Activated CD4-positive, alpha-beta T cell treated with anti-CD3 and anti-CD28 coated beads, Interleukin-2, amount 50 U/mL, for 48 hours (primary cell): ENCODE measurements at regions not wholly inside any gene's neighbourhood (a gene's known extent, or its start where the extent isn't known, plus 50 kb on each side); places are given as distances from the start of the nearest gene placed in this dataset.

Experiments used
- DNase-seq, 2 experiments: peaks; one replicate each; pipeline ENCODE4 v3.0.0-alpha.2; 2020

- no peak for DNase-seq
Observed at GRCh38 chr3:21132896-21133295, 618.1 kb downstream of the ZNF385D start.

GRCh38 chr3:21120826-21121225 is 630.2 kb downstream of the ZNF385D start:
- DNase-seq, result no peak

- DNase-seq, result no peak
Observed at GRCh38 chr3:21117370-21117769, 633.6 kb downstream of the ZNF385D start.

GRCh38 chr3:21109056-21109455 is 642.0 kb downstream of the ZNF385D start:
- DNase-seq, result no peak

- DNase-seq, result no peak
Observed at GRCh38 chr3:21105784-21106183, 645.2 kb downstream of the ZNF385D start.

GRCh38 chr3:21100656-21101359 is 650.2 kb downstream of the ZNF385D start:
- no peak for DNase-seq

GRCh38 chr3:21094686-21095085 is 656.3 kb downstream of the ZNF385D start:
- DNase-seq, result no peak

- no peak for DNase-seq
Observed at GRCh38 chr3:21073561-21073960, 677.4 kb downstream of the ZNF385D start.

GRCh38 chr3:21067031-21067813 is 683.8 kb downstream of the ZNF385D start:
- no peak for DNase-seq

- no peak for DNase-seq
Observed at GRCh38 chr3:21062831-21063294, 688.1 kb downstream of the ZNF385D start.

GRCh38 chr3:21059404-21059803 is 691.6 kb downstream of the ZNF385D start:
- no peak for DNase-seq

GRCh38 chr3:21056293-21056692 is 694.7 kb downstream of the ZNF385D start:
- DNase-seq, result no peak

- no peak for DNase-seq
Observed at GRCh38 chr3:21055015-21055414, 696.0 kb downstream of the ZNF385D start.

GRCh38 chr3:21054064-21054463 is 696.9 kb downstream of the ZNF385D start:
- DNase-seq, result no peak

GRCh38 chr3:21049334-21050062 is 701.5 kb downstream of the ZNF385D start:
- DNase-seq, result no peak

GRCh38 chr3:21043139-21043538 is 707.9 kb downstream of the ZNF385D start:
- DNase-seq, result no peak

GRCh38 chr3:21042184-21042583 is 708.8 kb downstream of the ZNF385D start:
- no peak for DNase-seq

- DNase-seq, result no peak
Observed at GRCh38 chr3:21041621-21042020, 709.4 kb downstream of the ZNF385D start.

GRCh38 chr3:21036888-21037287 is 714.1 kb downstream of the ZNF385D start:
- DNase-seq, result no peak

- no peak for DNase-seq
Observed at GRCh38 chr3:21028412-21028811, 722.6 kb downstream of the ZNF385D start.

- no peak for DNase-seq
Observed at GRCh38 chr3:21024563-21024962, 726.4 kb downstream of the ZNF385D start.

GRCh38 chr3:21020681-21021080 is 730.3 kb downstream of the ZNF385D start:
- no peak for DNase-seq

GRCh38 chr3:21020043-21020442 is 731.0 kb downstream of the ZNF385D start:
- DNase-seq, result no peak
